Stomach (tissue), 8 donors: ENCODE measurements at regions not wholly inside any gene's neighbourhood (a gene's known extent, or its start where the extent isn't known, plus 50 kb on each side); places are given as distances from the start of the nearest gene placed in this dataset.

Source experiments
- DNase-seq, 2 donors: peaks; one replicate each; pipeline versions ENCODE4 v3.0.0 to v3.0.0-alpha.2; 2013 to 2019
- H3K27ac ChIP-seq, 5 donors: fragments of 200-600 bp in 4 of 5; sonication (generic) in 4 of 5; one replicate each; pipeline ENCODE4 v1.5.1; 2013 to 2019; ENCODE audit warnings: mild to moderate bottlenecking in 1 of 5, moderate library complexity in 1 of 5
- H3K27me3 ChIP-seq, 3 donors: fragments of 200-600 bp; sonication (generic); one replicate each; pipeline ENCODE4 v1.5.1; 2017 to 2019; ENCODE audit warnings: mixed run types in 1 of 3
- H3K36me3 ChIP-seq, 4 donors: fragments of 200-600 bp; sonication (generic); 1 replicate in 3 of 4; 2 replicates in 1 of 4; pipeline ENCODE4 v1.5.1; 2016 to 2019
- H3K4me1 ChIP-seq, 4 donors: fragments of 200-600 bp; sonication (generic); one replicate each; pipeline ENCODE4 v1.5.1; 2016 to 2019
- H3K4me3 ChIP-seq, 4 donors: fragments of 200-600 bp; sonication (generic) in 3 of 4; one replicate each; pipeline ENCODE4 v1.5.1; 2016 to 2019; ENCODE audit warnings: mild to moderate bottlenecking in 1 of 4
- H3K9me3 ChIP-seq, 4 donors: fragments of 200-600 bp; sonication (generic); one replicate each; pipeline ENCODE4 v1.5.1; 2016 to 2019
- EP300 ChIP-seq: sonication (generic); formaldehyde crosslinking; IDR thresholded peaks from one replicate; pipeline ENCODE4 v1.6.1; 2017; ENCODE audit warnings: antibody characterized with exemption
- POLR2A ChIP-seq, 4 donors: fragments of 450-650 bp; IDR thresholded peaks; one replicate each; pipeline ENCODE4 v1.6.1; 2016; ENCODE audit warnings: antibody characterized with exemption in 4 of 4, control low read depth in 2 of 4, mild to moderate bottlenecking in 1 of 4, moderate library complexity in 1 of 4
- POLR2AphosphoS5 ChIP-seq, 3 donors: sonication (generic); formaldehyde crosslinking; IDR thresholded peaks; one replicate each; pipeline ENCODE4 v1.6.1; 2016; ENCODE audit warnings: antibody characterized with exemption in 3 of 3
- WGBS, 5 donors: extraction: QIAGEN DNeasy Blood & Tissue Kit in 3 of 5; methylation state at CpG; one replicate each; pipeline versions ENCODE4 v1.1.5 to v1.1.7; 2013 to 2018; 5-methylcytosine and 5-hydroxymethylcytosine counted together
- intact Hi-C: fragments of 100-400 bp; cut with DNase I; formaldehyde crosslinking; loops from one replicate; pipeline ENCODE4 v1.15.1; 2023; ENCODE audit warnings: low total_unique reads
- TF ChIP-seq, protein P1 (sequence below), 7 experiments: fragments of 450-650 bp in 4 of 7; fragments of 200-600 bp in 3 of 7; sonication (generic) in 3 of 7; IDR thresholded peaks; one replicate each; pipeline ENCODE4 v1.5.1; 2016 to 2019; ENCODE audit warnings: antibody characterized with exemption in 7 of 7, control low read depth in 2 of 7, mild to moderate bottlenecking in 1 of 7
- donor health status: healthy with polysubstance abuse.
- donor health status: Bipolar disorder and iron deficiency.
- donor health status: healthy.

DNA sequence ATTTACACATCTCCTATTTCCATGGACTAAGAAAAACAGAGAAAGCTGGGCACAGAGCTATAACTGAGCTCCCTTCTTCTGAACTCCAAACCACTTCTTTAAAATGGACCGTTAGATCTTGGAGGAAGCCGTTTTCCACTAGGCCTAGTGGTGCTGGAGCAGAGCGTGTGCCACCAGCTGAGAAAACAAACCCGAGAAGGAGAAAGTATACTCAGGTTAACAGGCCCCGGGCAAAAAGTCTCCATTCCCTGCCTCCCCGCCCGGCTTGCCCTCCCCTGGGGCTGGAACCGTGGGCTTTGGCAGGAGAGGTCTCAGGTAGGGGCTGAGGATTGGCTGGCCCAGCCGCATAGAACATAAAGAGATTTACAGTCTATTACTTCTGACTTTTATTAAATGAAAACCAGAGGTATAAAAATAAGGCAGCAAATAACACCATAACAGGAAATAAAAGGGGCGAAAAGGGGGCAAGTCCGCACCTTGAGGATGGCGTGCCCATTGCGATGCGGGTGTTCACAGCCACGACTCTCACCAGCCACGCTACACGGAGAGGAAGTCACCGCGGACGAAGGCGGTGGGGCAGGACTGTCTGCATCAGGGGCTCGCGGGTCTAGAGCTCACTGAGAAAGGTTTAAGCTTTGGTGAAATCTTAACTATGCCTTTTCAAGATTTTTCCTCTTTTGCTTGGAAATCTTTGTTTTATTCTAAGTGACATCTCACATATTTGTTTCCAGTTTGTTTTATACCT is 191.2 kb upstream of the GMDS start:
- H3K4me3 ChIP-seq = no peak overlapping the region
- no peak overlapping the region for H3K27ac ChIP-seq
- no peaks in the 10 kb centered on the region for H3K9me3 ChIP-seq
- intact Hi-C loops = no loop called here
- 93 to 96% (median 94%) methylated on average over 23 of the region's 23 CpGs for WGBS, 5 donors
- no peaks in the 10 kb centered on the region for H3K27me3 ChIP-seq
- peaks cover 0 to 14% (median 0%) of the 10 kb centered on the region in 4 donors for H3K36me3 ChIP-seq
- H3K4me1 ChIP-seq = no peaks in the 10 kb centered on the region
- no peak for DNase-seq
- TF ChIP-seq, protein P1, sequence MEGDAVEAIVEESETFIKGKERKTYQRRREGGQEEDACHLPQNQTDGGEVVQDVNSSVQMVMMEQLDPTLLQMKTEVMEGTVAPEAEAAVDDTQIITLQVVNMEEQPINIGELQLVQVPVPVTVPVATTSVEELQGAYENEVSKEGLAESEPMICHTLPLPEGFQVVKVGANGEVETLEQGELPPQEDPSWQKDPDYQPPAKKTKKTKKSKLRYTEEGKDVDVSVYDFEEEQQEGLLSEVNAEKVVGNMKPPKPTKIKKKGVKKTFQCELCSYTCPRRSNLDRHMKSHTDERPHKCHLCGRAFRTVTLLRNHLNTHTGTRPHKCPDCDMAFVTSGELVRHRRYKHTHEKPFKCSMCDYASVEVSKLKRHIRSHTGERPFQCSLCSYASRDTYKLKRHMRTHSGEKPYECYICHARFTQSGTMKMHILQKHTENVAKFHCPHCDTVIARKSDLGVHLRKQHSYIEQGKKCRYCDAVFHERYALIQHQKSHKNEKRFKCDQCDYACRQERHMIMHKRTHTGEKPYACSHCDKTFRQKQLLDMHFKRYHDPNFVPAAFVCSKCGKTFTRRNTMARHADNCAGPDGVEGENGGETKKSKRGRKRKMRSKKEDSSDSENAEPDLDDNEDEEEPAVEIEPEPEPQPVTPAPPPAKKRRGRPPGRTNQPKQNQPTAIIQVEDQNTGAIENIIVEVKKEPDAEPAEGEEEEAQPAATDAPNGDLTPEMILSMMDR (IDR thresholded peaks at IDR 0.05) = no peak
- TF ChIP-seq POLR2A (IDR thresholded peaks at IDR 0.05) (no peak), EP300 (no peak), POLR2AphosphoS5 (IDR thresholded peaks at IDR 0.05) (no peak)

GRCh38 chr6:2435323-2435722 is 189.9 kb upstream of the GMDS start:
- H3K4me1 ChIP-seq = no peaks in the 10 kb centered on the region
- TF ChIP-seq POLR2AphosphoS5 (IDR thresholded peaks at IDR 0.05) (no peak), EP300 (no peak), POLR2A (IDR thresholded peaks at IDR 0.05) (no peak)
- TF ChIP-seq, protein P1 (IDR thresholded peaks at IDR 0.05) = no peak
- peaks cover 0 to 14% (median 0%) of the 10 kb centered on the region in 4 donors for H3K36me3 ChIP-seq
- no peak overlapping the region for H3K4me3 ChIP-seq
- no peaks in the 10 kb centered on the region for H3K9me3 ChIP-seq
- intact Hi-C loops = no loop called here
- H3K27me3 ChIP-seq = no peaks in the 10 kb centered on the region
- DNase-seq = no peak
- no peak overlapping the region for H3K27ac ChIP-seq
- WGBS, 5 donors = 73 to 86% (median 83%) methylated on average over 9 of the region's 9 CpGs

DNA sequence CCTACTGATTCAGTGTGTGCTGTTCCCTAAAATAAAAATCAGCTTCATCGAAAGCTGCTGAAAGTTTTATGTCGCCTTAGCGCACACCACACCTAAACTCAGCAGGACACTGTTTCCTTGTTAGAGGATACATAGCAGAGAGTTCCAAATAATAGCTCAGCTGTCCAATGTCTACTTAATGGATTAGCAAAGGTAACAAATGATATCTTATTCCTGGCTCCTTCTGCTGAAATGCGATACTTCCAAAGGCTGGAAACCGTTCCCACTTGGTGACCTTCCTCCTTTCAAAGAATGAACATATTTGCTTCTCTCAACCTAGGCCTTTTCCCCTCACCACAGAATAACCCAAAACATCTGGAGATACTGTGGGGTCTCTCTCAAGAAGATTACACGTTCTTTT is 189.5 kb upstream of the GMDS start:
- WGBS, 5 donors = 73 to 77% (median 74%) methylated on average over 6 of the region's 6 CpGs
- no peak for DNase-seq
- Histone ChIP-seq H3K27me3 (no peaks in the 10 kb centered on the region), H3K4me3 (no peak overlapping the region), H3K36me3 (peaks cover 0 to 14% (median 0%) of the 10 kb centered on the region in 4 donors), H3K9me3 (no peaks in the 10 kb centered on the region), H3K27ac (no peak overlapping the region), H3K4me1 (no peaks in the 10 kb centered on the region)
- TF ChIP-seq POLR2A (IDR thresholded peaks at IDR 0.05) = no peak
- TF ChIP-seq EP300 = no peak
- TF ChIP-seq, protein P1 (IDR thresholded peaks at IDR 0.05) = no peak
- TF ChIP-seq POLR2AphosphoS5 (IDR thresholded peaks at IDR 0.05) = no peak
- intact Hi-C loops = no loop called here

GRCh38 chr6:2434116-2434515 is 188.7 kb upstream of the GMDS start:
- H3K27me3 ChIP-seq = no peaks in the 10 kb centered on the region
- H3K27ac ChIP-seq = no peak overlapping the region
- H3K9me3 ChIP-seq = no peaks in the 10 kb centered on the region
- peak in 1 of 2 donors; percentile 14 for DNase-seq
- 85 to 95% (median 94%) methylated on average over 6 of the region's 6 CpGs for WGBS, 5 donors
- TF ChIP-seq POLR2A (IDR thresholded peaks at IDR 0.05) = no peak
- TF ChIP-seq, protein P1 (IDR thresholded peaks at IDR 0.05) = no peak
- TF ChIP-seq EP300 = no peak
- no peak for TF ChIP-seq POLR2AphosphoS5 (IDR thresholded peaks at IDR 0.05)
- no peaks in the 10 kb centered on the region for H3K4me1 ChIP-seq
- intact Hi-C loops = no loop called here
- H3K4me3 ChIP-seq = no peak overlapping the region
- H3K36me3 ChIP-seq = peaks cover 0 to 10% (median 0%) of the 10 kb centered on the region in 4 donors
